Erythroblast (primary cell): ENCODE measurements at regions not wholly inside any gene's neighbourhood (a gene's known extent, or its start where the extent isn't known, plus 50 kb on each side); places are given as distances from the start of the nearest gene placed in this dataset.
"Not testable (repeated sequence)": the region's sequence is repeated elsewhere in the genome, so short reads cannot be mapped to it uniquely, and the experiment has no call there.

Experiments
- DNase-seq, 2 experiments: peaks; one replicate each; lab custom pipeline; 2025; lab: John Stamatoyannopoulos, UW
- GATA1 ChIP-seq: IDR thresholded peaks from 2 replicates; pipeline ENCODE4 v1.6.1; 2011; ENCODE audit warnings: low read depth, mild to moderate bottlenecking, control low read depth, low read length, moderate library complexity
- POLR2A ChIP-seq: IDR thresholded peaks from 2 replicates; pipeline ENCODE4 v1.6.1; 2011; ENCODE audit warnings: mild to moderate bottlenecking, low read length

GRCh38 chr4:151865312-151865711 is 104.5 kb upstream of the GATB start:
- TF ChIP-seq POLR2A (no peak), GATA1 (no peak)
- DNase-seq, result no peak

- no peak for DNase-seq
- no peak for TF ChIP-seq GATA1
- no peak for TF ChIP-seq POLR2A
Measured at GRCh38 chr4:151864068-151864467, 103.3 kb upstream of the GATB start.

- DNase-seq, result no peak
- TF ChIP-seq GATA1 (no peak), POLR2A (no peak)
Measured at GRCh38 chr4:151862766-151863165, 102.0 kb upstream of the GATB start.

- no peak for DNase-seq
- TF ChIP-seq POLR2A (no peak), GATA1 (no peak)
Measured at GRCh38 chr4:151860561-151861093, 99.8 kb upstream of the GATB start.

- no peak for DNase-seq
- no peak for TF ChIP-seq GATA1
- TF ChIP-seq POLR2A, result no peak
Measured at GRCh38 chr4:151859641-151860040, 98.8 kb upstream of the GATB start.

- no peak for TF ChIP-seq GATA1
- no peak for TF ChIP-seq POLR2A
- DNase-seq, result no peak
Measured at GRCh38 chr4:151858356-151858755, 97.5 kb upstream of the GATB start.

- no peak for DNase-seq
- TF ChIP-seq GATA1 (no peak), POLR2A (no peak)
Measured at GRCh38 chr4:151857368-151857767, 96.6 kb upstream of the GATB start.

GRCh38 chr4:151855747-151856146 is 94.9 kb upstream of the GATB start:
- TF ChIP-seq GATA1, result no peak
- TF ChIP-seq POLR2A, result no peak
- no peak for DNase-seq

- DNase-seq, result no peak
- TF ChIP-seq POLR2A (no peak), GATA1 (no peak)
Measured at GRCh38 chr4:151854731-151855130, 93.9 kb upstream of the GATB start.

GRCh38 chr4:151853034-151853433 is 92.2 kb upstream of the GATB start:
- DNase-seq, result no peak
- TF ChIP-seq POLR2A, result no peak
- TF ChIP-seq GATA1, result no peak

GRCh38 chr4:151852202-151852601 is 91.4 kb upstream of the GATB start:
- no peak for TF ChIP-seq GATA1
- TF ChIP-seq POLR2A, result no peak
- DNase-seq, result no peak

- TF ChIP-seq POLR2A, result no peak
- no peak for TF ChIP-seq GATA1
- DNase-seq, result no peak
Measured at GRCh38 chr4:151851354-151851753, 90.5 kb upstream of the GATB start.

GRCh38 chr4:151850791-151851213 is 90.0 kb upstream of the GATB start:
- no peak for DNase-seq
- TF ChIP-seq POLR2A, result no peak
- TF ChIP-seq GATA1, result no peak

GRCh38 chr4:151845551-151845950 is 84.7 kb upstream of the GATB start:
- DNase-seq, result not testable (repeated sequence)

- DNase-seq, result no peak
- no peak for TF ChIP-seq POLR2A
- no peak for TF ChIP-seq GATA1
Measured at GRCh38 chr4:151842430-151843079, 81.7 kb upstream of the GATB start.

- TF ChIP-seq POLR2A (no peak), GATA1 (no peak)
- no peak for DNase-seq
Measured at GRCh38 chr4:151841107-151841506, 80.3 kb upstream of the GATB start.
